ENCODE measurements at regions not wholly inside any gene's neighbourhood (a gene's known extent, or its start where the extent isn't known, plus 50 kb on each side); places are given as distances from the start of the nearest gene placed in this dataset.

DNA sequence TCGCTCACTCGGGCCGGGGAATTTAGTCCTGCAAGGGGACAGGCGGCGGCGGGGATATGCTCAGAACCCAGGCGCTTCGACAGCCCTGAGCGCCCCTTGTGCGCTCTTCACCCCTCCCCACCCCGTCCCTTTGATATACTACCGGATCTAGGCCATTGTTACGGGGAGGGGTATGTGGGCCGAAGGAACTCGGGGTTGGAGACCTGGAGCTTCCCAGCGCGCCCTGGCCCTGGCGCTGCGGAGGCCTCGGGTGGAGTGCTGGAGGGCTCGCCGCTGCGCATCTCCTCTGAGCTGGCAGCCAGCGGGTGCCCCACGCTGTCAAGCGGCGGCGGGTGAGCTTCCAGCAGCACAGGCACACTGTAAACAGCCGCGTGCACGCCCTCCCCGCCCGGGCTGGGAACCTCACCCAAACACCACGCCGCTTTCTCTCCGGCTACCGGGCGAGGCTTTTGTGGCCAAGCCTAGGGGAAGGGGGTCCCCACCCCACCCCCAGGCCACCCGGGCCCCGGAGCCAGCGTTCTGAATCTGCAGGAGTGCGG, 54.5 kb upstream of the BCOR start:
- Histone ChIP-seq H3K9me3 (ENCODE audit: control insufficient read depth, low read depth, low read length) (no peaks in the 10 kb centered on the region), H3K27ac (ENCODE audit: low read length) (no peak overlapping the region), H3K36me3 (ENCODE audit: control insufficient read depth, low read depth, low read length) (no peaks in the 10 kb centered on the region), H3K4me1 (ENCODE audit: control insufficient read depth, low read depth, low read length) (peaks cover 58% of the 10 kb centered on the region), H3K9ac (ENCODE audit: low read length) (peak overlapping the region; percentile 44), H3K27me3 (ENCODE audit: control insufficient read depth, insufficient read depth, low read length) (peaks cover 87% of the 10 kb centered on the region), H3K4me3 (ENCODE audit: low read length) (peak overlapping the region; percentile 54)

DNA sequence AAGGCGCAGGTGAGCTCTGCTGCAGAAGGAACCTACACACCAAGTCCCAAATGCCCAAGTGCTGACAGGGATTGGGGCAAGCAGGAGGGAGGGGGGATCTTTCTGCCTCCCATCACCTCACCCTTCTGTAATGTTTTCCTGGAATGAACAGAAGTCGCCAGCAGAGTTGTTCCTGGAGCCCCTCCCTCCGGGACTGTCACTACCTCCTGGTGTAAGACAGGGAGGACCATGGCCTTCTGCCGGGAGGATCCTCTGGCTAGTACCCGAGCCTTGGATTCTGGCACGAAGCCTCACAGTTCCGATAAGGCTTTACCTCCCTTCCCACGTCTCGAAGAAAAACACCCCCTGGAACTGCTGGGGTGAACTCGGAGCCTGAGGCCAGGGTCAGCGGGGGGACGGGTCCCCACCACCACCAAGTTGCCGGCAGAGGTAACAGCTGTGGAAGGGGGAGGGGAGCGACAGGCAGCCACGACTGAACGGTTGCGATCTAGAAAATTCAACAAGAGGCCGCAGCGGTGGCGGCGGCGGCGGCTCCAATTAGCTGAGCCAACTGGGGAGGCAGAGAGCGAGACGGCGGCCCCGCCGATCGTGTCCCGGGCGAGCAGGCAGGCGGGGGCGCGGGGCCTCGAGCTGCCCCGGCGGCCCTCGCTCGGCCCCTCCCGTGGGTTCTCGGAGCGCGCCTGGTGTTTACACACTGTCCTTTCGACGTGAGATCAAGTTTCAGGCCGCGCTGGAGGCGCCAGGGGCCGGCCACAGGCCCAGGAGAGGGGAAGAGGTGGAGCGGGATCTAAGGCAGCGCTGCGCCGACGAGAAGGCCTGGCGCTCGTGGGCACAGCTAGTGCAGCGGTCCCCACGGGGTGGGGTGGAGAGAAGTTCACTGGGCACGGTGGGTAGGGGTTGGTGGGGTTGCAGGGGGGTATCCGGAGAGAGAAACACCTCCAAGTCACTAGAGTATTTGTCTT, 53.7 kb upstream of the BCOR start:
- H3K4me1 ChIP-seq (ENCODE audit: control insufficient read depth, low read depth, low read length): peaks cover 58% of the 10 kb centered on the region

DNA sequence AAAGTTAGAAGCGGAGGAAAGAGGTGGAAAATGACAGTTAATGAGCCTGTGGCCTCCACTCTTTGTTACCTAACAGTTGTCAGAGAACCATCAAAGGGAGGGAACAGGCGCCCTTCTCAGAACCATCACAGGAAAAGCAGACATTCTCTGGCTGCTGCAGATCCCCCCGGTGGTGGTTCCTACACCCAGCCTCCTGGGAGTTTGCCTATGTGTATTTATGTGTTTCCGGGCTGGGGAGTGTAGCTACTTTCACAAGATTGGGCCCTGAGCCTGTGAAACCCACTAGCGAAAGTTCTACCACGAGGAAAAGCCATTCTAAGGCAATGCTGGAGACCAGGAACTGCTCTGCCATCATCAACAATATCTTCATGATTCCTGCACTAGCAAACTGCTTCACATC, 52.7 kb upstream of the BCOR start:
- no peak overlapping the region for H3K27ac ChIP-seq (ENCODE audit: low read length)
- no peak overlapping the region for H3K9ac ChIP-seq (ENCODE audit: low read length)
- H3K9me3 ChIP-seq (ENCODE audit: control insufficient read depth, low read depth, low read length): no peaks in the 10 kb centered on the region
- peaks cover 54% of the 10 kb centered on the region for H3K4me1 ChIP-seq (ENCODE audit: control insufficient read depth, low read depth, low read length)
- H3K27me3 ChIP-seq (ENCODE audit: control insufficient read depth, insufficient read depth, low read length): peaks cover 87% of the 10 kb centered on the region
- no peaks in the 10 kb centered on the region for H3K36me3 ChIP-seq (ENCODE audit: control insufficient read depth, low read depth, low read length)
- H3K4me3 ChIP-seq (ENCODE audit: low read length): no peak overlapping the region

More for the DNA sequence above, 53.7 kb upstream of the BCOR start:
- H3K27me3 ChIP-seq (ENCODE audit: control insufficient read depth, insufficient read depth, low read length): peaks cover 87% of the 10 kb centered on the region
- peak overlapping the region; percentile 54 for H3K4me3 ChIP-seq (ENCODE audit: low read length)
- no peaks in the 10 kb centered on the region for H3K36me3 ChIP-seq (ENCODE audit: control insufficient read depth, low read depth, low read length)
- peak overlapping the region; percentile 44 for H3K9ac ChIP-seq (ENCODE audit: low read length)
- no peaks in the 10 kb centered on the region for H3K9me3 ChIP-seq (ENCODE audit: control insufficient read depth, low read depth, low read length)
- no peak overlapping the region for H3K27ac ChIP-seq (ENCODE audit: low read length)

DNA sequence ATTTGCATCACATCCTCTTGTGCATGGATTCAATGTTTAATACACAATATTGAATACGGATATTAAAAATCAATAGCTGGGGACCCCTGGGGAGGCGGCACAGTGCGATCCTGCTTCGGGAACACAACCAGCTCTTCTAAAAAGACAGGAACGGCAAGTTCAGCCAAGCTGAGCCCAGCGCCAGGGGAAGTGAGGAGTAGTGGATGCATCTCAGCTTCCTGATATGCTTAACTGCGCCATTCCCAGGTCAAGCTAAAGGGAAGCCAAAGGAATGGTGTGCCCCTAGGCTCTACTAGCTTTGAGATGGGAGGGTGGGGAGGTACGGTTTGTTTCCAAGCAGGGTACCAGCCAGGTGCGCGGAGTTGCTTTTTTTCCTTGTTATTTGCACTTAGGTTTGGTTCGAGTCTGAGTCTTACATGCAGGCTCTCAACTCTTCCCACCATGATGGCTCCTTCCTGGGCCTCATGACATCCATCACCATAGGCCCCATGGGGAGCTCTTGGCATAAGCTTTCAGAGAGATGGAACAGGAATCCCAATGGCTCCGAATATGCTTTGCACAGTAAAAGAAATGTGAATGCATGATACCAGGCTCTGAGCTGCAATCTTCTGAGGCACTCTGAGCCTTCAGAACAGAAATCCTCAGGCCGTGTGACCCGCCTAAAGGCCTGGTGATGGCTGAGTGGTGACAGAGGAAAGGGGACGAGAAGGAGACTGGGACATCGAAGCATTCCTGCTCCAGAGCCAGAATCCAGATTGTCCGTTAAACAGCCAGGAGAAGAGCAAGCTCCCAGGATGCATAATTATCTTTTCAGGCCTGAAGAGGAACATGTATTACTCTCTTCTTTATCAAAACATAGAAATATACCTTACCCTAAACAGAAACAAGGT, 51.8 kb upstream of the BCOR start:
- no peak overlapping the region for H3K27ac ChIP-seq (ENCODE audit: low read length)
- peaks cover 54% of the 10 kb centered on the region for H3K4me1 ChIP-seq (ENCODE audit: control insufficient read depth, low read depth, low read length)
- H3K9ac ChIP-seq (ENCODE audit: low read length): no peak overlapping the region
- H3K27me3 ChIP-seq (ENCODE audit: control insufficient read depth, insufficient read depth, low read length): peaks cover 87% of the 10 kb centered on the region
- H3K4me3 ChIP-seq (ENCODE audit: low read length): peak overlapping the region; percentile 65
- no peaks in the 10 kb centered on the region for H3K9me3 ChIP-seq (ENCODE audit: control insufficient read depth, low read depth, low read length)
- H3K36me3 ChIP-seq (ENCODE audit: control insufficient read depth, low read depth, low read length): no peaks in the 10 kb centered on the region

DNA sequence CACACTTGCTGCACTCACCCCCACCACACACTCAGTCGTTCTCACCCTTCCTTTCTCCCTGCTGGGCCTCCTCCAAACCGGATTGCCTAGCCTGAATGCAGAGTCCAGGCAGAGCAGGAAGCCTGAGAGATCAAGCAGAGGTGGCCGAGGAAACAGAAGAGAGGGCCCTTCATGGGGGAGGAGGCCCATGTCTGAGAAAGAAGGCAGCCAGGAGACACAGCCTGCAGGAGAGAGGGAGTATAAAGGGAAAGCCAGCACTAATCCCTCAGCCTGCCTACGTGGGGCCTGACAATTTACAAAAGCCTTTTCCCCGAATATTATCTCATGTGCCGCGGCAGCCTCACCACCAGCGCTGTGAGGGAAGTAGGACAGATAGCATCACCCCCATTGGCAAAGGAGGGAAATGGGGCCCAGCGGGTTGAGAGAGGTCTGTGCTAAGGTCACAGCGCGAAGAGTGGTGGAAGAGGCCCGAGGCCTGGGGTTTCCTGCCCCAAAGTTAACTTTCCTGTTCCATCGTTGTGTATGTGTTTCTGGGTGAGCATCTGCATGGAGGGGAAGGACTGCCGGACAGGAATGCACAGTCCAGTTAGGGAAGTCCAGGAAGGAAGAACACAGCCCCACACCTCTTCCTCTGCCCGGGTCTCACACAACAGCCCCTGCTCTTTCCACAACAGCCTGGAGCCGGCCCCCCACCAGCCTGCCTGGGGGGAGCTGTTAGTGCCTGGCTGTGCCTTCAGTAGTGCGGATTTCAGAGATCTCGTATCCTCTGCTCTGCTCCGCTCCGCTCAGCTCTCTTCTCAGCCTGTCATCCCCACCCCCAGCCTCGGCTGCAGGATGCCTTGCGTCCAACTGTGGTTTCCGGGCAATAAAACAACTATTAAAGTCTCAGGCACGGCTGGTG, 50.9 kb upstream of the BCOR start:
- Histone ChIP-seq H3K36me3 (ENCODE audit: control insufficient read depth, low read depth, low read length) (no peaks in the 10 kb centered on the region), H3K9me3 (ENCODE audit: control insufficient read depth, low read depth, low read length) (no peaks in the 10 kb centered on the region), H3K9ac (ENCODE audit: low read length) (no peak overlapping the region), H3K27me3 (ENCODE audit: control insufficient read depth, insufficient read depth, low read length) (peaks cover 95% of the 10 kb centered on the region), H3K4me3 (ENCODE audit: low read length) (peak overlapping the region; percentile 65), H3K4me1 (ENCODE audit: control insufficient read depth, low read depth, low read length) (peaks cover 61% of the 10 kb centered on the region), H3K27ac (ENCODE audit: low read length) (no peak overlapping the region)

DNA sequence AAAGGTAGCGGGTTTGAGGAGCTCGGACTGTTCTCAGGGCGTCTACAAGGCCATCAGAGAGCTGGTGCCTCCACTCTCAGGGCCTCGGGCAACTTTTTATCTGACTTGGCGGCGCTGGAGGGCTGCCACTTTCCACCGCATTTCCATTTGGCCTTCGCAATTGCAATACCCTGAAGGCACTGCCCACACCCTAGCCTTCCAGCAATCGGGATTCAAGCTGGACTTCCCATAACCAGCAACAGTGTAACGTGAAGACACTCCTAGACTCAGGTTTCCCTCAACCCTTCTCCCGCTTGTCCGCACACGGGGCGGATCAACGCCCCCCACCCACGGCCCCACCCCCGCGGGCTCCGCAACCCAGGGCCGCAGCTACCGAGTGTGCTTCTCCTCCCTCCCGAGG, 50.2 kb upstream of the BCOR start:
- Histone ChIP-seq H3K9ac (ENCODE audit: low read length) (no peak overlapping the region), H3K27ac (ENCODE audit: low read length) (no peak overlapping the region), H3K36me3 (ENCODE audit: control insufficient read depth, low read depth, low read length) (no peaks in the 10 kb centered on the region), H3K9me3 (ENCODE audit: control insufficient read depth, low read depth, low read length) (no peaks in the 10 kb centered on the region), H3K4me1 (ENCODE audit: control insufficient read depth, low read depth, low read length) (peaks cover 61% of the 10 kb centered on the region), H3K4me3 (ENCODE audit: low read length) (peak overlapping the region; percentile 65), H3K27me3 (ENCODE audit: control insufficient read depth, insufficient read depth, low read length) (peaks cover 95% of the 10 kb centered on the region)
